ENCODE measurements at regions not wholly inside any gene's neighbourhood (a gene's known extent, or its start where the extent isn't known, plus 50 kb on each side); places are given as distances from the start of the nearest gene placed in this dataset.

- no peaks in the 10 kb centered on the region for H3K4me1 ChIP-seq
- H3K4me3 ChIP-seq (ENCODE audit: low read depth, low read length) = no peak overlapping the region
- H3K27ac ChIP-seq = no peak overlapping the region
- H3K9ac ChIP-seq = no peak overlapping the region
- TF ChIP-seq CTCF (IDR thresholded peaks at IDR 0.05) = no peak
- no peaks in the 10 kb centered on the region for H3K27me3 ChIP-seq (ENCODE audit: control insufficient read depth, insufficient read depth, low read length)
- no peaks in the 10 kb centered on the region for H3K79me2 ChIP-seq
- H3K36me3 ChIP-seq (ENCODE audit: control insufficient read depth, insufficient read depth, low read length) = no peaks in the 10 kb centered on the region
- no peak overlapping the region for H2AFZ ChIP-seq
- no peak overlapping the region for H3K4me2 ChIP-seq (ENCODE audit: low read length)
- no peaks in the 10 kb centered on the region for H3K9me3 ChIP-seq (ENCODE audit: control insufficient read depth, low read length)
Measured at GRCh38 chr10:56547163-56547562, 186.1 kb upstream of the ZWINT start.

- no peaks in the 10 kb centered on the region for H3K4me1 ChIP-seq
- no peak overlapping the region for H3K27ac ChIP-seq
- H3K36me3 ChIP-seq (ENCODE audit: control insufficient read depth, insufficient read depth, low read length) = no peaks in the 10 kb centered on the region
- no peak for TF ChIP-seq CTCF (IDR thresholded peaks at IDR 0.05)
- no peaks in the 10 kb centered on the region for H3K27me3 ChIP-seq (ENCODE audit: control insufficient read depth, insufficient read depth, low read length)
- H3K9ac ChIP-seq = no peak overlapping the region
- H3K4me3 ChIP-seq (ENCODE audit: low read depth, low read length) = no peak overlapping the region
- no peak overlapping the region for H2AFZ ChIP-seq
- H3K9me3 ChIP-seq (ENCODE audit: control insufficient read depth, low read length) = no peaks in the 10 kb centered on the region
- no peaks in the 10 kb centered on the region for H3K79me2 ChIP-seq
- no peak overlapping the region for H3K4me2 ChIP-seq (ENCODE audit: low read length)
Measured at GRCh38 chr10:56537984-56538383, 176.9 kb upstream of the ZWINT start.

- Histone ChIP-seq H3K4me1 (no peaks in the 10 kb centered on the region), H3K9me3 (ENCODE audit: control insufficient read depth, low read length) (no peaks in the 10 kb centered on the region), H3K27me3 (ENCODE audit: control insufficient read depth, insufficient read depth, low read length) (no peaks in the 10 kb centered on the region), H2AFZ (no peak overlapping the region), H3K4me3 (ENCODE audit: low read depth, low read length) (no peak overlapping the region), H3K4me2 (ENCODE audit: low read length) (no peak overlapping the region), H3K27ac (no peak overlapping the region), H3K79me2 (no peaks in the 10 kb centered on the region), H3K9ac (no peak overlapping the region), H3K36me3 (ENCODE audit: control insufficient read depth, insufficient read depth, low read length) (no peaks in the 10 kb centered on the region)
- TF ChIP-seq CTCF (IDR thresholded peaks at IDR 0.05) = no peak
Measured at GRCh38 chr10:56522166-56522565, 161.1 kb upstream of the ZWINT start.

GRCh38 chr10:56508562-56508961, 147.5 kb upstream of the ZWINT start:
- Histone ChIP-seq H3K4me2 (ENCODE audit: low read length) (no peak overlapping the region), H3K27me3 (ENCODE audit: control insufficient read depth, insufficient read depth, low read length) (no peaks in the 10 kb centered on the region), H3K36me3 (ENCODE audit: control insufficient read depth, insufficient read depth, low read length) (no peaks in the 10 kb centered on the region), H3K4me3 (ENCODE audit: low read depth, low read length) (no peak overlapping the region), H3K9me3 (ENCODE audit: control insufficient read depth, low read length) (no peaks in the 10 kb centered on the region), H3K9ac (no peak overlapping the region), H3K79me2 (no peaks in the 10 kb centered on the region), H3K4me1 (no peaks in the 10 kb centered on the region), H3K27ac (no peak overlapping the region), H2AFZ (no peak overlapping the region)
- no peak for TF ChIP-seq CTCF (IDR thresholded peaks at IDR 0.05)

- H3K4me2 ChIP-seq (ENCODE audit: low read length) = no peak overlapping the region
- H2AFZ ChIP-seq = no peak overlapping the region
- no peaks in the 10 kb centered on the region for H3K36me3 ChIP-seq (ENCODE audit: control insufficient read depth, insufficient read depth, low read length)
- H3K9ac ChIP-seq = no peak overlapping the region
- no peaks in the 10 kb centered on the region for H3K79me2 ChIP-seq
- no peak for TF ChIP-seq CTCF (IDR thresholded peaks at IDR 0.05)
- no peak overlapping the region for H3K4me3 ChIP-seq (ENCODE audit: low read depth, low read length)
- no peaks in the 10 kb centered on the region for H3K4me1 ChIP-seq
- no peak overlapping the region for H3K27ac ChIP-seq
- no peaks in the 10 kb centered on the region for H3K27me3 ChIP-seq (ENCODE audit: control insufficient read depth, insufficient read depth, low read length)
- H3K9me3 ChIP-seq (ENCODE audit: control insufficient read depth, low read length) = no peaks in the 10 kb centered on the region
Measured at GRCh38 chr10:56507033-56507432, 146.0 kb upstream of the ZWINT start.

All from parathyroid adenoma (tissue), 2 donors.